A549 (cell line): ENCODE measurements at regions not wholly inside any gene's neighbourhood (a gene's known extent, or its start where the extent isn't known, plus 50 kb on each side); places are given as distances from the start of the nearest gene placed in this dataset.

Source experiments
- ATAC-seq, 2 experiments: fragments of 200-7000 bp in 1 of 2; fragments of >200 bp in 1 of 2; cut with Nextera tagmentation in 1 of 2; cut with Tn5 transposase in 1 of 2; 3 replicates each; pipeline versions ENCODE4 v1.8.0 to v1.9.1; 2018 to 2020; ENCODE audit warnings: mild to moderate bottlenecking in 1 of 2, moderate library complexity in 1 of 2
- CTCF ChIA-PET: fragments of 300-600 bp; sonication (Branson Sonifier 250); formaldehyde crosslinking; extraction: SDS; loops from one replicate; lab custom pipeline; 2021; ENCODE audit warnings: antibody characterized with exemption, inconsistent platforms; lab: Yijun Ruan, JAX
- POLR2A ChIA-PET: fragments of 350-600 bp; formaldehyde crosslinking; extraction: SDS; loops from one replicate; lab custom pipeline; 2021; ENCODE audit warnings: antibody characterized with exemption, inconsistent platforms; lab: Yijun Ruan, JAX
- DNase-seq, 2 experiments: peaks; one replicate each; pipeline versions ENCODE4 v3.0.0 to v3.0.0-alpha.2; 2011 to 2016; ENCODE audit warnings: low read depth in 1 of 2, low spot score in 1 of 2
- FAIRE-seq: peaks from 2 replicates; lab custom pipeline; 2011; peaks lifted over from hg19 to GRCh38; lab: Jason Lieb, UNC
- H3K27ac ChIP-seq, 2 experiments: fragments of >200 bp; sonication (Bioruptor Twin); formaldehyde crosslinking; 3 replicates each; pipeline ENCODE4 v1.5.1; 2016 to 2017
- H3K4me1 ChIP-seq: fragments of >200 bp; sonication (Bioruptor Twin); formaldehyde crosslinking; 3 replicates; pipeline ENCODE4 v1.6.1; 2016
- H3K4me2 ChIP-seq: fragments of >200 bp; sonication (Bioruptor Twin); formaldehyde crosslinking; 3 replicates; pipeline ENCODE4 v1.6.1; 2016
- H3K4me3 ChIP-seq: fragments of >200 bp; sonication (Bioruptor Twin); formaldehyde crosslinking; 3 replicates; pipeline ENCODE4 v1.5.1; 2016
- H3K9me3 ChIP-seq: fragments of >200 bp; sonication (Bioruptor Twin); formaldehyde crosslinking; 3 replicates; pipeline ENCODE4 v1.6.1; 2016
- CBX2 ChIP-seq: fragments of 200-600 bp; sonication (generic); IDR thresholded peaks from 2 replicates; pipeline ENCODE4 v1.6.1; 2016; ENCODE audit warnings: low read depth, mild to moderate bottlenecking, borderline replicate concordance
- CHD2 ChIP-seq: fragments of 150-350 bp; IDR thresholded peaks from 2 replicates; pipeline ENCODE4 v1.6.1; 2014; ENCODE audit warnings: low read length; ENCODE audit not compliant: partially characterized antibody
- CTCF ChIP-seq: fragments of >200 bp; sonication (Bioruptor Twin); formaldehyde crosslinking; IDR thresholded peaks from 3 replicates; pipeline ENCODE4 v1.5.1; 2016
- E2F6 ChIP-seq: IDR thresholded peaks from 2 replicates; pipeline ENCODE4 v1.6.1; 2012; ENCODE audit warnings: low read depth, borderline replicate concordance
- EHF ChIP-seq: fragments of 250-450 bp; sonication (Bioruptor Pico); IDR thresholded peaks from 2 replicates; pipeline ENCODE4 v1.5.0; 2020; ENCODE audit warnings: mild to moderate bottlenecking
- EHMT2 ChIP-seq: fragments of 200-600 bp; sonication (generic); IDR thresholded peaks from 2 replicates; pipeline ENCODE4 v1.6.1; 2016; ENCODE audit warnings: antibody characterized with exemption, low read depth, mild to moderate bottlenecking, moderate library complexity
- EP300 ChIP-seq, 2 experiments: fragments of >200 bp; sonication (Bioruptor Twin); formaldehyde crosslinking; IDR thresholded peaks; 2 replicates in 1 of 2; 3 replicates in 1 of 2; pipeline ENCODE4 v1.6.1; 2016 to 2017
- FOSB ChIP-seq: fragments of 250-450 bp; sonication (Bioruptor Pico); IDR thresholded peaks from 2 replicates; pipeline ENCODE4 v1.5.0; 2020; ENCODE audit warnings: mild to moderate bottlenecking, moderate library complexity
- HES2 ChIP-seq: fragments of >200 bp; sonication (Bioruptor Twin); formaldehyde crosslinking; IDR thresholded peaks from 2 replicates; pipeline ENCODE4 v1.6.1; 2016
- HEYL ChIP-seq: fragments of 250-450 bp; sonication (Bioruptor Pico); IDR thresholded peaks from 2 replicates; pipeline ENCODE4 v1.8.0; 2021; ENCODE audit warnings: mild to moderate bottlenecking, moderate library complexity
- JUNB ChIP-seq: fragments of >200 bp; sonication (Bioruptor Twin); formaldehyde crosslinking; IDR thresholded peaks from 2 replicates; pipeline ENCODE4 v1.6.1; 2016
- MAFK ChIP-seq: fragments of 450-650 bp; IDR thresholded peaks from 2 replicates; pipeline ENCODE4 v1.6.1; 2014; ENCODE audit not compliant: partially characterized antibody
- NFE2L2 ChIP-seq: fragments of 150-350 bp; conservative IDR thresholded peaks from 2 replicates; pipeline ENCODE4 v1.6.1; 2014; ENCODE audit warnings: low read length
- POLR2AphosphoS2 ChIP-seq: conservative IDR thresholded peaks from 2 replicates; pipeline ENCODE4 v1.6.1; 2012; ENCODE audit warnings: low read length, improper control_type of control experiment, inconsistent platforms
- RAD21 ChIP-seq, 2 experiments: fragments of >200 bp in 1 of 2; sonication (Bioruptor Twin) in 1 of 2; formaldehyde crosslinking in 1 of 2; IDR thresholded peaks in 1 of 2; conservative IDR thresholded peaks in 1 of 2; 2 replicates in 1 of 2; 3 replicates in 1 of 2; pipeline ENCODE4 v1.6.1; 2012 to 2018; ENCODE audit warnings: inconsistent platforms in 1 of 2
- RARB ChIP-seq: fragments of 250-450 bp; sonication (Bioruptor Pico); IDR thresholded peaks from 2 replicates; pipeline ENCODE4 v1.8.0; 2021; ENCODE audit warnings: mild to moderate bottlenecking, moderate library complexity
- REST ChIP-seq: fragments of 200-600 bp; sonication (generic); IDR thresholded peaks from 2 replicates; pipeline ENCODE4 v1.6.1; 2016; ENCODE audit warnings: antibody characterized with exemption, mild to moderate bottlenecking, moderate library complexity
- RFX5 ChIP-seq: fragments of 450-650 bp; IDR thresholded peaks from 2 replicates; pipeline ENCODE4 v1.7.1; 2014; ENCODE audit warnings: antibody characterized with exemption, mild to moderate bottlenecking, moderate library complexity
- SMC3 ChIP-seq: fragments of >200 bp; sonication (Bioruptor Twin); formaldehyde crosslinking; IDR thresholded peaks from 3 replicates; pipeline ENCODE4 v1.6.1; 2018; ENCODE audit warnings: inconsistent platforms
- TP53 ChIP-seq: fragments of 250-450 bp; sonication (Bioruptor Pico); IDR thresholded peaks from 2 replicates; pipeline ENCODE4 v1.5.0; 2021; ENCODE audit warnings: mild to moderate bottlenecking, moderate library complexity
- USF2 ChIP-seq: fragments of 450-650 bp; IDR thresholded peaks from 2 replicates; pipeline ENCODE4 v1.6.1; 2014; ENCODE audit warnings: antibody characterized with exemption
- ZC3H11A ChIP-seq: fragments of 450-650 bp; IDR thresholded peaks from 2 replicates; pipeline ENCODE4 v1.6.1; 2014; ENCODE audit warnings: antibody characterized with exemption, mild to moderate bottlenecking
- ZFP36 ChIP-seq: fragments of 450-650 bp; IDR thresholded peaks from 2 replicates; pipeline ENCODE4 v1.6.1; 2014; ENCODE audit warnings: borderline replicate concordance; ENCODE audit not compliant: partially characterized antibody
- WGBS: methylation state at CpG from one replicate; pipeline ENCODE4 v1.1.6; 2017; ENCODE audit errors: missing lambda C conversion rate; 5-methylcytosine and 5-hydroxymethylcytosine counted together

- Histone ChIP-seq H3K9me3 (no peaks in the 10 kb centered on the region), H3K4me3 (no peak overlapping the region), H3K4me1 (0 out of 3 replicates have a peak, but pooled peaks cover 6% of the 10 kb centered on the region), H3K4me2 (no peak overlapping the region)
- peak; percentile 86 to 87; a peak in 5 of 6 replicates for ATAC-seq
- WGBS = 27% methylated on average over 3 of the region's 3 CpGs
- peak; percentile 86 for FAIRE-seq
- CTCF ChIA-PET = interaction anchor here (1.0 to 1.5 kb wide), 2 partner anchors 55 to 549 kb away, joined by 3 to 4 read pairs; no protein-coding TSS in a partner anchor
- peak; percentile 27 to 42 for DNase-seq
- TF ChIP-seq RAD21 (conservative IDR thresholded peaks at IDR 0.05 in 1 of 2, IDR thresholded peaks at IDR 0.05 in 1 of 2) (peak; percentile 72 to 75), FOSB (CRISPR knock-in tag) (no peak), E2F6 (no peak), EP300 (IDR thresholded peaks at IDR 0.05) (no peak), HES2 (no peak), HEYL (CRISPR knock-in tag) (no peak), REST (no peak), NFE2L2 (no peak), EHF (CRISPR knock-in tag) (no peak), RFX5 (no peak), TP53 (CRISPR knock-in tag) (no peak), CTCF (peak; percentile 51), ZC3H11A (no peak), JUNB (no peak), RARB (CRISPR knock-in tag) (no peak), MAFK (no peak), ZFP36 (no peak), USF2 (no peak), CBX2 (no peak), CHD2 (no peak), EHMT2 (no peak), POLR2AphosphoS2 (no peak), SMC3 (peak; percentile 56)
- TF ChIP-seq, all 56 proteins: peak for 3
- POLR2A ChIA-PET = no interaction called here
- no peak overlapping the region for H3K27ac ChIP-seq
Measured at GRCh38 chr14:61196792-61197191, 84.3 kb downstream of the TMEM30B start.
